H9 (cell line): ENCODE measurements at regions not wholly inside any gene's neighbourhood (a gene's known extent, or its start where the extent isn't known, plus 50 kb on each side); places are given as distances from the start of the nearest gene placed in this dataset.

Experiments
- DNase-seq: peaks from one replicate; pipeline ENCODE4 v3.0.0-alpha.2; 2017
- H2AFZ ChIP-seq: one replicate; pipeline ENCODE4 v1.6.1; 2013; ENCODE audit warnings: mild to moderate bottlenecking, low read length, control low read depth, moderate library complexity
- H2AK5ac ChIP-seq: 2 replicates; pipeline ENCODE4 v1.6.1; 2013; ENCODE audit warnings: low read length, control low read depth, mixed read lengths; ENCODE audit not compliant: insufficient read length
- H2BK120ac ChIP-seq: one replicate; pipeline ENCODE4 v1.6.1; 2013; ENCODE audit warnings: low read depth, mild to moderate bottlenecking, low read length, control low read depth, inconsistent platforms; ENCODE audit not compliant: poor library complexity, severe bottlenecking
- H2BK12ac ChIP-seq: 2 replicates; pipeline ENCODE4 v1.6.1; 2013; ENCODE audit warnings: low read length, control low read depth, mixed read lengths, low read depth; ENCODE audit not compliant: insufficient read length
- H2BK15ac ChIP-seq: 2 replicates; pipeline ENCODE4 v1.6.1; 2013; ENCODE audit warnings: low read depth, low read length, control low read depth
- H2BK20ac ChIP-seq: one replicate; pipeline ENCODE4 v1.6.1; 2013; ENCODE audit warnings: low read depth, mild to moderate bottlenecking, low read length, control low read depth, inconsistent platforms; ENCODE audit not compliant: poor library complexity, severe bottlenecking
- H2BK5ac ChIP-seq: 2 replicates; pipeline ENCODE4 v1.6.1; 2013; ENCODE audit warnings: low read length, control low read depth, mixed read lengths; ENCODE audit not compliant: insufficient read length
- H3K14ac ChIP-seq: 2 replicates; pipeline ENCODE4 v1.6.1; 2013; ENCODE audit warnings: low read length, control low read depth; ENCODE audit not compliant: insufficient read depth
- H3K18ac ChIP-seq: 2 replicates; pipeline ENCODE4 v1.6.1; 2013; ENCODE audit warnings: low read depth, mild to moderate bottlenecking, mixed read lengths, low read length, control low read depth; ENCODE audit not compliant: insufficient read length
- H3K23ac ChIP-seq: 2 replicates; pipeline ENCODE4 v1.6.1; 2013; ENCODE audit warnings: low read length, control low read depth, mixed read lengths, low read depth; ENCODE audit not compliant: insufficient read length
- H3K23me2 ChIP-seq: 2 replicates; pipeline ENCODE4 v1.6.1; 2013; ENCODE audit warnings: low read depth, mild to moderate bottlenecking, mixed read lengths, low read length, control low read depth; ENCODE audit not compliant: insufficient read length, poor library complexity, severe bottlenecking
- H3K27ac ChIP-seq: 2 replicates; pipeline ENCODE4 v1.5.1; 2013; ENCODE audit warnings: low read length, control low read depth, mixed read lengths, low read depth; ENCODE audit not compliant: insufficient read length
- H3K27me3 ChIP-seq: 2 replicates; pipeline ENCODE4 v1.6.1; 2013; ENCODE audit warnings: low read length, control low read depth, inconsistent platforms; ENCODE audit not compliant: insufficient read depth
- H3K4ac ChIP-seq: 2 replicates; pipeline ENCODE4 v1.6.1; 2013; ENCODE audit warnings: low read depth, mild to moderate bottlenecking, control low read depth, inconsistent platforms, low read length, moderate library complexity
- H3K4me1 ChIP-seq: 2 replicates; pipeline ENCODE4 v1.6.1; 2013; ENCODE audit warnings: low read length, control low read depth, inconsistent platforms; ENCODE audit not compliant: insufficient read depth
- H3K4me2 ChIP-seq: 2 replicates; pipeline ENCODE4 v1.6.1; 2013; ENCODE audit warnings: low read length, control low read depth, mixed read lengths; ENCODE audit not compliant: insufficient read length, insufficient read depth
- H3K56ac ChIP-seq: 2 replicates; pipeline ENCODE4 v1.6.1; 2013; ENCODE audit warnings: low read depth, mild to moderate bottlenecking, mixed read lengths, low read length, control low read depth; ENCODE audit not compliant: insufficient read length
- H3K79me1 ChIP-seq: 2 replicates; pipeline ENCODE4 v1.6.1; 2013; ENCODE audit warnings: low read depth, mild to moderate bottlenecking, moderate library complexity, low read length, control low read depth, inconsistent platforms; ENCODE audit not compliant: insufficient read depth, poor library complexity, severe bottlenecking
- H3K79me2 ChIP-seq: 2 replicates; pipeline ENCODE4 v1.6.1; 2013; ENCODE audit warnings: low read length, control low read depth, inconsistent platforms; ENCODE audit not compliant: insufficient read depth
- H3K9ac ChIP-seq: 2 replicates; pipeline ENCODE4 v1.6.1; 2013; ENCODE audit warnings: low read length, control low read depth, mixed read lengths; ENCODE audit not compliant: insufficient read length; ENCODE audit errors: extremely low read depth
- H3K9me3 ChIP-seq: one replicate; pipeline ENCODE4 v1.6.1; 2013; ENCODE audit warnings: low read depth, low read length, inconsistent platforms; ENCODE audit not compliant: control insufficient read depth
- H3T11ph ChIP-seq: one replicate; pipeline ENCODE4 v1.6.1; 2013; ENCODE audit warnings: mild to moderate bottlenecking, low read length, control low read depth, inconsistent platforms
- H4K20me1 ChIP-seq: one replicate; pipeline ENCODE4 v1.6.1; 2013; ENCODE audit not compliant: control insufficient read depth, insufficient read length, insufficient read depth
- H4K5ac ChIP-seq: 2 replicates; pipeline ENCODE4 v1.6.1; 2013; ENCODE audit warnings: low read depth, mild to moderate bottlenecking, mixed read lengths, low read length, control low read depth; ENCODE audit not compliant: insufficient read length
- H4K8ac ChIP-seq: replicated peaks from 2 replicates; pipeline ENCODE4 v1.6.1; 2013; ENCODE audit warnings: low read length, control low read depth, mixed read lengths, low read depth; ENCODE audit not compliant: insufficient read length
- H4K91ac ChIP-seq: 2 replicates; pipeline ENCODE4 v1.6.1; 2013; ENCODE audit warnings: low read depth, mild to moderate bottlenecking, moderate library complexity, mixed read lengths, low read length, control low read depth; ENCODE audit not compliant: insufficient read length
- H3K27ac Mint-ChIP-seq, 3 experiments: 2 replicates in 2 of 3; 3 replicates in 1 of 3; pipeline ENCODE4 v1.8.0; 2020 to 2021; ENCODE audit warnings: mixed read lengths in 3 of 3, mild to moderate bottlenecking in 1 of 3, moderate library complexity in 1 of 3
- H3K27me3 Mint-ChIP-seq: 2 replicates; pipeline ENCODE4 v1.8.0; 2021; ENCODE audit warnings: low read depth, mild to moderate bottlenecking, moderate library complexity, mixed read lengths
- H3K36me3 Mint-ChIP-seq, 3 experiments: 2 replicates in 2 of 3; 3 replicates in 1 of 3; pipeline ENCODE4 v1.8.0; 2020 to 2021; ENCODE audit warnings: low read depth in 3 of 3, mixed read lengths in 3 of 3; ENCODE audit not compliant: insufficient read depth in 1 of 3
- H3K4me1 Mint-ChIP-seq, 2 experiments: 2 replicates each; pipeline ENCODE4 v1.8.0; 2020; ENCODE audit warnings: mixed read lengths in 2 of 2
- H3K4me3 Mint-ChIP-seq, 2 experiments: 2 replicates in 1 of 2; 3 replicates in 1 of 2; pipeline ENCODE4 v1.8.0; 2020 to 2021; ENCODE audit warnings: mild to moderate bottlenecking in 2 of 2, mixed read lengths in 2 of 2, moderate library complexity in 1 of 2
- H3K9me3 Mint-ChIP-seq, 2 experiments: 2 replicates in 1 of 2; 3 replicates in 1 of 2; pipeline ENCODE4 v1.8.0; 2020; ENCODE audit warnings: mild to moderate bottlenecking in 2 of 2, mixed read lengths in 2 of 2, moderate library complexity in 1 of 2
- CTCF ChIP-seq: fragments of 200-600 bp; sonication (generic); conservative IDR thresholded peaks from 3 replicates; pipeline ENCODE4 v1.8.0; 2021; ENCODE audit warnings: antibody characterized with exemption, mild to moderate bottlenecking
- WGBS: extraction: QIAGEN DNeasy Blood & Tissue Kit; methylation state at CpG from one replicate; pipeline ENCODE4 v1.1.7; 2013; ENCODE audit warnings: missing lambda C conversion rate, low lambda C conversion rate, mixed read lengths; ENCODE audit not compliant: insufficient read length; ENCODE audit errors: extremely low coverage; 5-methylcytosine and 5-hydroxymethylcytosine counted together

GRCh38 chr18:68482815-68483214 is 232.1 kb downstream of the TMX3 start:
- Histone ChIP-seq H3K9me3 (no peaks in the 10 kb centered on the region), H2BK5ac (no peak overlapping the region), H4K20me1 (no peaks in the 10 kb centered on the region), H4K8ac (no peak overlapping the region), H2AK5ac (no peak overlapping the region), H3K79me2 (no peaks in the 10 kb centered on the region), H3K27me3 (no peaks in the 10 kb centered on the region), H3K14ac (no peak overlapping the region), H2BK15ac (no peak overlapping the region), H2AFZ (no peak overlapping the region), H4K5ac (no peak overlapping the region), H3K4me2 (no peak overlapping the region), H3K23me2 (no peaks in the 10 kb centered on the region), H3K56ac (no peak overlapping the region), H3K9ac (no peak overlapping the region), H2BK120ac (no peak overlapping the region), H2BK12ac (no peak overlapping the region), H3K79me1 (no peaks in the 10 kb centered on the region), H3K23ac (no peak overlapping the region), H3K4ac (no peak overlapping the region), H2BK20ac (no peak overlapping the region), H3K18ac (no peak overlapping the region), H3T11ph (no peak overlapping the region), H3K4me1 (no peaks in the 10 kb centered on the region), H3K27ac (no peak overlapping the region), H4K91ac (no peak overlapping the region)
- no CpG with 5 or more reads among the region's 3 CpGs for WGBS
- Mint-ChIP-seq H3K4me1 (peaks cover 2 to 4% of the 10 kb centered on the region in 2 experiments), H3K4me3 (no peak overlapping the region), H3K27ac (no peak overlapping the region), H3K27me3 (no peaks in the 10 kb centered on the region), H3K9me3 (peaks cover 0 to 3% of the 10 kb centered on the region in 2 experiments; a peak in 2 of 5 replicates), H3K36me3 (peaks cover 0 to 20% (median 3%) of the 10 kb centered on the region in 3 experiments; a peak in 2 of 7 replicates)
- no peak for TF ChIP-seq CTCF
- DNase-seq = no peak
